GM23338 (cell line): ENCODE measurements at regions not wholly inside any gene's neighbourhood (a gene's known extent, or its start where the extent isn't known, plus 50 kb on each side); places are given as distances from the start of the nearest gene placed in this dataset.

Experiments used
- ATAC-seq: fragments of 200-7000 bp; cut with Tn5 transposase; 3 replicates; pipeline ENCODE4 v1.9.1; 2020
- DNase-seq: peaks from one replicate; pipeline ENCODE4 v3.0.0-alpha.2; 2015; ENCODE audit warnings: low spot score
- H2AFZ ChIP-seq: fragments of 200-600 bp; sonication (generic); 2 replicates; pipeline ENCODE4 v1.8.0; 2016; ENCODE audit warnings: antibody characterized with exemption, mild to moderate bottlenecking, moderate library complexity
- H3F3A ChIP-seq: fragments of 200-600 bp; sonication (generic); replicated peaks from 2 replicates; pipeline ENCODE4 v1.8.0; 2017; ENCODE audit warnings: antibody characterized with exemption, mixed run types, low read depth
- H3K27ac ChIP-seq: fragments of 200-600 bp; sonication (generic); 2 replicates; pipeline ENCODE4 v1.6.1; 2016; ENCODE audit warnings: low read depth
- H3K27me3 ChIP-seq: fragments of 200-600 bp; sonication (generic); 2 replicates; pipeline ENCODE4 v1.8.0; 2016; ENCODE audit warnings: mild to moderate bottlenecking, mixed run types, moderate library complexity; ENCODE audit not compliant: insufficient read depth
- H3K36me3 ChIP-seq: fragments of 200-600 bp; sonication (generic); 2 replicates; pipeline ENCODE4 v1.8.0; 2016; ENCODE audit warnings: mild to moderate bottlenecking; ENCODE audit not compliant: insufficient read depth
- H3K4me1 ChIP-seq: fragments of 200-600 bp; sonication (generic); 2 replicates; pipeline ENCODE4 v1.8.0; 2016; ENCODE audit warnings: mild to moderate bottlenecking, moderate library complexity; ENCODE audit not compliant: insufficient read depth
- H3K4me2 ChIP-seq: fragments of 200-600 bp; sonication (generic); 2 replicates; pipeline ENCODE4 v1.7.1; 2017; ENCODE audit warnings: mixed run types
- H3K4me3 ChIP-seq: fragments of 200-600 bp; sonication (generic); 2 replicates; pipeline ENCODE4 v1.6.1; 2016; ENCODE audit warnings: mixed run types
- H3K79me2 ChIP-seq: fragments of 200-600 bp; sonication (generic); replicated peaks from 2 replicates; pipeline ENCODE4 v1.8.0; 2017; ENCODE audit warnings: mild to moderate bottlenecking; ENCODE audit not compliant: insufficient read depth
- H3K9me2 ChIP-seq: fragments of 200-600 bp; sonication (generic); 2 replicates; pipeline ENCODE4 v1.8.0; 2017; ENCODE audit not compliant: insufficient read depth
- H4K20me1 ChIP-seq: fragments of 200-600 bp; sonication (generic); replicated peaks from 2 replicates; pipeline ENCODE4 v1.8.0; 2017; ENCODE audit warnings: mild to moderate bottlenecking; ENCODE audit not compliant: insufficient read depth
- H3K27ac Mint-ChIP-seq: 2 replicates; pipeline ENCODE4 v1.8.0; 2020; ENCODE audit warnings: inconsistent platforms, mild to moderate bottlenecking, moderate library complexity, mixed read lengths
- H3K27me3 Mint-ChIP-seq: 3 replicates; pipeline ENCODE4 v1.8.0; 2022; ENCODE audit warnings: low read depth, mild to moderate bottlenecking, moderate library complexity, mixed read lengths, inconsistent platforms; ENCODE audit not compliant: insufficient read depth, poor library complexity
- H3K36me3 Mint-ChIP-seq: 3 replicates; pipeline ENCODE4 v1.8.0; 2021; ENCODE audit warnings: low read depth, mild to moderate bottlenecking, inconsistent platforms, moderate library complexity, mixed read lengths
- H3K4me1 Mint-ChIP-seq: 3 replicates; pipeline ENCODE4 v1.8.0; 2020; ENCODE audit warnings: mild to moderate bottlenecking, inconsistent platforms, mixed read lengths
- H3K4me3 Mint-ChIP-seq: 3 replicates; pipeline ENCODE4 v1.8.0; 2021; ENCODE audit warnings: moderate library complexity, mild to moderate bottlenecking, inconsistent platforms, mixed read lengths
- H3K9me3 Mint-ChIP-seq: 3 replicates; pipeline ENCODE4 v1.8.0; 2020; ENCODE audit warnings: moderate library complexity, mild to moderate bottlenecking, inconsistent platforms, mixed read lengths
- CTCF ChIP-seq, 2 experiments: fragments of 200-600 bp in 1 of 2; sonication (generic) in 1 of 2; conservative IDR thresholded peaks; 2 replicates each; pipeline versions ENCODE4 v1.5.1 to v1.6.1; 2016 to 2017; ENCODE audit warnings: antibody characterized with exemption in 2 of 2, low read depth in 2 of 2, mild to moderate bottlenecking in 2 of 2, moderate library complexity in 1 of 2
- ETS1 ChIP-seq: IDR thresholded peaks from 2 replicates; pipeline ENCODE4 v1.6.1; 2016; ENCODE audit warnings: antibody characterized with exemption
- EZH2 ChIP-seq: fragments of 200-600 bp; sonication (generic); IDR thresholded peaks from one replicate; pipeline ENCODE4 v1.8.0; 2017; ENCODE audit warnings: antibody characterized with exemption, mild to moderate bottlenecking, low read depth; ENCODE audit not compliant: unreplicated experiment
- EZH2phosphoT487 ChIP-seq: fragments of 200-600 bp; sonication (generic); IDR thresholded peaks from one replicate; pipeline ENCODE4 v1.8.1; 2018; ENCODE audit warnings: antibody characterized with exemption; ENCODE audit not compliant: unreplicated experiment
- JUNB ChIP-seq: IDR thresholded peaks from one replicate; pipeline ENCODE4 v1.6.1; 2016; ENCODE audit warnings: antibody characterized with exemption; ENCODE audit not compliant: unreplicated experiment
- POLR2AphosphoS5 ChIP-seq: IDR thresholded peaks from 2 replicates; pipeline ENCODE4 v1.6.1; 2016; ENCODE audit warnings: antibody characterized with exemption, low read depth
- STAT1 ChIP-seq: IDR thresholded peaks from one replicate; pipeline ENCODE4 v1.6.1; 2016; ENCODE audit warnings: antibody characterized with exemption; ENCODE audit not compliant: unreplicated experiment
- ZNF462 ChIP-seq: fragments of 250-450 bp; sonication (Bioruptor Pico); IDR thresholded peaks from 2 replicates; pipeline ENCODE4 v1.5.0; 2020; ENCODE audit warnings: mild to moderate bottlenecking, moderate library complexity

DNA sequence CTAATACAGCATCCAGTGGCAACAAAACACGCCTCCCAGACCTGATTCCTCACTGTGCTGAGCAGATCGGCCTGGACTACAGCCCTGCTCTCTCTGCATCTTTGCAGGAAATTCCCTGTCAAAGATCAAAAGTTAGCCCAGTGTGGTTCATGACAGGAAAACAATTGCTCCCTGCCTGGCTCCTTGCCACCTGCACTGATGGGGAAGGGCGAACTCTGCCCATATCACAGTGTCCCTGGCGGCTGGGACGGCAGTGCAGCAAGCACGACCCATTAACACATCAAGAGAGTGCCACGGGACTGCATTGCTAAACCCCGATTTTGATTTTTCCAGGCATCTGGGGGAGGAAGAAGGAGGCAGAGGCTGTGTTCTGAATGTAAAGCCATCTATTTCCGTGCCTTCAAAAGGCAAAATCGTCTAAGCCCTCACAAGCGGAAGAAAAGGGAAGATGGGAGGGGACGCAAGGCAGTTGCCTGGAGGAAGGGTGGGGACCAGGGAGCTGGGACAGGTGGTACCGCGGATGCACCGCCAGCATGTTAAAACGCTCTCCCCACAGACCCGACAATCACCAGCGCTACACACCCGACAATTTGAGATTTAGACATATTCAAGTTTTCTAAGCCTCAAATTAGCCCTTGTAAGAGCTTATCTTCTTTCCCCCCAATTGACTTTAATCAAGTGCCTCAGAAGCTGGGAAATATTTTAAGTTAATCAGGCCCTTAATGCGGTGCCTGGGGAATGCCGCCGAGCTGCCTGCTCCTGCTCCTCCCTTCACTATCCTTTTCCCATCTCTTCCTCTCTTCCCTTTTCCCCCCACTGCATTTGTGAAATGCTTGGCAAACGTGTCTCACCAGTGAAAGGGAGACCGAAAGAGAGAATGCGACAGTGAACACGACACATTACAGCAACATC is 238.8 kb upstream of the CDH5 start:
- H2AFZ ChIP-seq: peak overlapping the region; percentile 90
- no peaks in the 10 kb centered on the region for H3F3A ChIP-seq
- H3K36me3 Mint-ChIP-seq: no peaks in the 10 kb centered on the region
- peak; percentile 86 for ATAC-seq
- no peaks in the 10 kb centered on the region for H3K79me2 ChIP-seq
- H3K27me3 Mint-ChIP-seq: peaks cover 3% of the 10 kb centered on the region
- H3K4me3 ChIP-seq: no peak overlapping the region
- H3K4me2 ChIP-seq: peak overlapping the region; percentile 51
- no peaks in the 10 kb centered on the region for H3K36me3 ChIP-seq
- H4K20me1 ChIP-seq: no peaks in the 10 kb centered on the region
- DNase-seq: peak; percentile 44
- no peaks in the 10 kb centered on the region for H3K9me3 Mint-ChIP-seq
- no peak overlapping the region; the same call in 2 of the 3 replicates for H3K4me3 Mint-ChIP-seq
- H3K27ac Mint-ChIP-seq: no peak overlapping the region
- H3K4me1 ChIP-seq: peaks cover 21% of the 10 kb centered on the region
- no peaks in the 10 kb centered on the region for H3K9me2 ChIP-seq
- 0 out of 2 replicates have a peak, but pooled peaks cover 2% of the 10 kb centered on the region for H3K27me3 ChIP-seq
- H3K27ac ChIP-seq: no peak overlapping the region
- H3K4me1 Mint-ChIP-seq: peaks cover 30% of the 10 kb centered on the region
- TF ChIP-seq EZH2phosphoT487: no peak
- no peak for TF ChIP-seq JUNB
- TF ChIP-seq POLR2AphosphoS5: no peak
- TF ChIP-seq ZNF462 (CRISPR knock-in tag): no peak
- TF ChIP-seq STAT1: no peak
- no peak for TF ChIP-seq ETS1
- peak in 1 of 2 experiments; percentile 11; a peak in 2 of 4 replicates for TF ChIP-seq CTCF (conservative IDR thresholded peaks at IDR 0.05; ENCODE audit: low read depth in 2 of 2)
- TF ChIP-seq EZH2: no peak
